ENCODE measurements at regions not wholly inside any gene's neighbourhood (a gene's known extent, or its start where the extent isn't known, plus 50 kb on each side); places are given as distances from the start of the nearest gene placed in this dataset.

DNA sequence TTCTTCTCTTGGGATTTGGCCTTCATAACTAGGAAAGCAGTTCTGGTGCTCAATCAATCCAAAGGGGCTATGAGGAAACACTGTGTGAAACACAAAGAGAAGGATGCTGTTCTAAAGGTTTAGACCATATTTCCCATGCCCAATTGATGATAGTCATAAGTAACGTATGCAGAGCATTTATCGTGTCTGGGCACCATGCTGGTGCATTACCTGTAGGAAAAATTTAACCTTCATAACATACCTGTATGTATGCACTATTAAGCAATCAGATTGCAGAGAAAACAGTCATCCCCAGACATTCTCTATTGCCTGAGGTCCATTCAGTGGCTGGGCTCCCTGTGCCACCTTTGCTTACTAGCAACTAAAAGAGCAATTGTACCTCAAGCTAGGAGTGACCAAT lies 381.4 kb downstream of the PLPP3 start:
- no peak for DNase-seq (ENCODE audit: extremely low spot score)
- Histone ChIP-seq H3K4me3 (no peak overlapping the region), H3K36me3 (no peaks in the 10 kb centered on the region), H3K27me3 (no peaks in the 10 kb centered on the region), H3K9me3 (no peaks in the 10 kb centered on the region), H3K4me1 (peaks cover 0 to 11% (median 5%) of the 10 kb centered on the region in 4 donors), H3K27ac (replicated peaks in 1 of 4) (no peak overlapping the region)
- intact Hi-C loops (cut with DNase I) = no loop called here
- TF ChIP-seq, protein P1, sequence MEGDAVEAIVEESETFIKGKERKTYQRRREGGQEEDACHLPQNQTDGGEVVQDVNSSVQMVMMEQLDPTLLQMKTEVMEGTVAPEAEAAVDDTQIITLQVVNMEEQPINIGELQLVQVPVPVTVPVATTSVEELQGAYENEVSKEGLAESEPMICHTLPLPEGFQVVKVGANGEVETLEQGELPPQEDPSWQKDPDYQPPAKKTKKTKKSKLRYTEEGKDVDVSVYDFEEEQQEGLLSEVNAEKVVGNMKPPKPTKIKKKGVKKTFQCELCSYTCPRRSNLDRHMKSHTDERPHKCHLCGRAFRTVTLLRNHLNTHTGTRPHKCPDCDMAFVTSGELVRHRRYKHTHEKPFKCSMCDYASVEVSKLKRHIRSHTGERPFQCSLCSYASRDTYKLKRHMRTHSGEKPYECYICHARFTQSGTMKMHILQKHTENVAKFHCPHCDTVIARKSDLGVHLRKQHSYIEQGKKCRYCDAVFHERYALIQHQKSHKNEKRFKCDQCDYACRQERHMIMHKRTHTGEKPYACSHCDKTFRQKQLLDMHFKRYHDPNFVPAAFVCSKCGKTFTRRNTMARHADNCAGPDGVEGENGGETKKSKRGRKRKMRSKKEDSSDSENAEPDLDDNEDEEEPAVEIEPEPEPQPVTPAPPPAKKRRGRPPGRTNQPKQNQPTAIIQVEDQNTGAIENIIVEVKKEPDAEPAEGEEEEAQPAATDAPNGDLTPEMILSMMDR (IDR thresholded peaks at IDR 0.05) = no peak
- TF ChIP-seq POLR2AphosphoS5 (IDR thresholded peaks at IDR 0.05) (no peak), EP300 (IDR thresholded peaks at IDR 0.05) (no peak)
- WGBS = 75% methylated on average over 2 of the region's 2 CpGs

DNA sequence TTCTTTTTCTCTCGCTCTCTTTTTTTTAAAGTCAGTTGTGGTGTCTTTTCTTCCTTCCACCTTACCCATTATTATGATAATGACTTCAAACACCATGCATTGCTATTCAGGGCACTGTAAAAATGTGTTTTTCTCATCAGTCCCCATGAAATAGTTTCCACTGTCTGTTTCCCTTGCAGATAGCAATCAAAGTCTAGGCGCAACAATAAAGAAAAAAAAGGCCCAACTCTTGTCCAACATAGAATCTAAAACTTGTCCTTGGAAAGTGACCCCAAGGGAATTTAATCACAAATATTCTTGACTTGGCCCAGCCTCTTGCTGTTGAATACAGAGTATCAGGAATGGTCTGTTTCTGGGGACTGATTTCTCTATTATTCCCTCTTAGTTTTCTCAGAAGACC lies 382.5 kb downstream of the PLPP3 start:
- Histone ChIP-seq H3K4me1 (peaks cover 0 to 6% (median 2%) of the 10 kb centered on the region in 4 donors), H3K36me3 (no peaks in the 10 kb centered on the region), H3K9me3 (no peaks in the 10 kb centered on the region), H3K4me3 (no peak overlapping the region), H3K27me3 (no peaks in the 10 kb centered on the region), H3K27ac (replicated peaks in 1 of 4) (no peak overlapping the region)
- intact Hi-C loops (cut with DNase I) = no loop called here
- 87% methylated on average over 2 of the region's 2 CpGs for WGBS
- TF ChIP-seq EP300 (IDR thresholded peaks at IDR 0.05) (no peak), POLR2A (IDR thresholded peaks at IDR 0.05; ENCODE audit: low read depth) (no peak), POLR2AphosphoS5 (IDR thresholded peaks at IDR 0.05) (no peak)
- TF ChIP-seq, protein P1 (IDR thresholded peaks at IDR 0.05) = no peak
- DNase-seq (ENCODE audit: extremely low spot score) = no peak

DNA sequence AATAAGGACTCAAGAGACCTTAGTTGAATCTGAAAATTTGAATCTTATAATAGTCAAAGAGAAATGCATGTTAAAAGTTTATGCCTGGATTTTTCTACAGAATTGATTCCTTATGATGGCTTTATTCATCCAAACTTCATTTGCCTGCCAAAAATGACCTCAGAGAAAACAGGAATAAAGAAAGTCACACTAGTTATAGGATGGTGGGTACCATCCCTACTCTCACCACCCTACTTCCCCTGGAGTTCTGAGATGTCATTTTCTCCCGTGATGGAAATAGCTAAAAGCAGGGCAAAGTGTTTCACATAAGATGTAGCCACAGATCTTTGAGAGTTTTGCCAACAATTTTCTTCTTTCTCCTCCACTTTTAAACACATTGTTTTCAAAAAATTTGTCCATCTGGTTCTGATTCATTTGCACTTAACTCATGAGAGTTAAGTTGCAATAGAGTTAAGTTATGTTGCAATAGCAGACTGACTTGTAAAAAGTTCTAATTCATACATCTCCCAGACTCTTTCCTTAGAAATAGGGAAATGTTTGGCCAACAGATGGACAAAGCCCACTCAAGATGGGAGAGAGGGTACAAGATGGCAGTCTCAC lies 384.6 kb downstream of the PLPP3 start:
- intact Hi-C loops (cut with DNase I) = no loop called here
- TF ChIP-seq POLR2AphosphoS5 (IDR thresholded peaks at IDR 0.05) = no peak
- TF ChIP-seq, protein P1 (IDR thresholded peaks at IDR 0.05) = no peak
- TF ChIP-seq POLR2A (IDR thresholded peaks at IDR 0.05; ENCODE audit: low read depth) = no peak
- no peak for TF ChIP-seq EP300 (IDR thresholded peaks at IDR 0.05)
- Histone ChIP-seq H3K9me3 (no peaks in the 10 kb centered on the region), H3K4me3 (no peak overlapping the region), H3K27ac (replicated peaks in 1 of 4) (peak overlapping the region in 1 of 4 donors; percentile 22), H3K4me1 (peaks cover under 1 to 7% (median 5%) of the 10 kb centered on the region in 4 donors), H3K27me3 (no peaks in the 10 kb centered on the region), H3K36me3 (no peaks in the 10 kb centered on the region)
- 53% methylated on average over 1 of the region's 1 CpG for WGBS
- DNase-seq (ENCODE audit: extremely low spot score) = no peak

GRCh38 chr1:56193656-56194055 lies 385.7 kb downstream of the PLPP3 start:
- Histone ChIP-seq H3K9me3 (no peaks in the 10 kb centered on the region), H3K27ac (replicated peaks in 1 of 4) (no peak overlapping the region), H3K4me3 (no peak overlapping the region), H3K4me1 (peaks cover 5 to 18% (median 13%) of the 10 kb centered on the region in 4 donors), H3K36me3 (no peaks in the 10 kb centered on the region), H3K27me3 (no peaks in the 10 kb centered on the region)
- intact Hi-C loops (cut with DNase I) = no loop called here
- no peak for TF ChIP-seq EP300 (IDR thresholded peaks at IDR 0.05)
- TF ChIP-seq POLR2A (IDR thresholded peaks at IDR 0.05; ENCODE audit: low read depth) = no peak
- no peak for TF ChIP-seq POLR2AphosphoS5 (IDR thresholded peaks at IDR 0.05)
- 100% methylated on average over 1 of the region's 1 CpG for WGBS
- DNase-seq (ENCODE audit: extremely low spot score) = no peak

GRCh38 chr1:56191369-56191768 lies 388.0 kb downstream of the PLPP3 start:
- peaks cover 0 to 21% (median 15%) of the 10 kb centered on the region in 4 donors for H3K4me1 ChIP-seq
- TF ChIP-seq POLR2AphosphoS5 (IDR thresholded peaks at IDR 0.05) (no peak), EP300 (IDR thresholded peaks at IDR 0.05) (no peak), POLR2A (IDR thresholded peaks at IDR 0.05; ENCODE audit: low read depth) (no peak)
- TF ChIP-seq, protein P1 (IDR thresholded peaks at IDR 0.05) = no peak
- 71% methylated on average over 4 of the region's 4 CpGs for WGBS
- H3K4me3 ChIP-seq = no peak overlapping the region
- H3K9me3 ChIP-seq = no peaks in the 10 kb centered on the region
- no peak overlapping the region for H3K27ac ChIP-seq (replicated peaks in 1 of 4)
- no peak for DNase-seq (ENCODE audit: extremely low spot score)
- intact Hi-C loops (cut with DNase I) = no loop called here
- no peaks in the 10 kb centered on the region for H3K27me3 ChIP-seq
- H3K36me3 ChIP-seq = no peaks in the 10 kb centered on the region
